Stimulated activated CD8-positive, alpha-beta memory T cell treated with anti-CD3 and anti-CD28 coated beads, Interleukin-2, amount 100 ng/mL, for 1 hour (primary cell): ENCODE measurements at regions not wholly inside any gene's neighbourhood (a gene's known extent, or its start where the extent isn't known, plus 50 kb on each side); places are given as distances from the start of the nearest gene placed in this dataset.
"Not testable (repeated sequence)": the region's sequence is repeated elsewhere in the genome, so short reads cannot be mapped to it uniquely, and the experiment has no call there.

ENCODE experiments used
- DNase-seq, 2 donors: peaks; one replicate each; pipeline ENCODE4 v3.0.0-alpha.2; 2020; ENCODE audit warnings: low read depth in 2 of 2

DNA sequence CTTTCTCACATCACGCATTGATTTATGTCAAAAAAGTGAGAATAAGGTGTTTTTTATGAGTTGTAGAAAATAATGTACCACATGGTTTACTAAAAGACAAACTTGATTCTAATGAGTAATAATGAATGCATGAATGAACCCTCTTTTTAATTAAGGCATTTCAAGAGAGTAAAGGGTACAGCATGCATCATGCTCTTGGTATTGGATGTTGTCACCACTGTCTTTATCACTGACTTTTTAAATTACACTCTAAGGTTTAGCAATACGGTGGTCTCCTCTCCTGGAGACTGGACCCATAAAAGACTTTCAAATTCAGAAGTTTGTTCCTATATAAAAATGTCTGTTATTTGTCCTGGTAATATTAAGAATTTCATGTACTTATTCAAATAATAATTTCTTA, 277.5 kb upstream of the TGFBR2 start:
- not testable (repeated sequence) for DNase-seq

DNA sequence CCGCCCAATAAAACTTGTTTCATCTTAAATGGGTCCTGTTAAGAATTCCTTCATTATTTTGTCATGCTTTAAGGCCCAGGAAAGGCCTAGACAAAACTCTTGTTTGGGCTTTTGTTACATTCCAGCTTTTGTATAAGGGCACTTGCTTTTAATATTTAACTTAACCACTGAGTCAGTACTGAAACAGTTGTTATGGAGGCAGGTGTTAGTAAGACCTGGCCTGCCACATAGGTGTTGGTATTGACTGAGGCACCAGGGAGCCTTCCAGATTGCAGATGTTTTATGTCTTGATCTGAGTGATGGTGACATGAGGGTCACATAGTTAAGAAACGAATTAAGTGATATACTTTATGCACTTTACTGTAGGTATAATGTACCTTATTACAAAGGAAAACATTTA, 274.9 kb upstream of the TGFBR2 start:
- no peak for DNase-seq

DNA sequence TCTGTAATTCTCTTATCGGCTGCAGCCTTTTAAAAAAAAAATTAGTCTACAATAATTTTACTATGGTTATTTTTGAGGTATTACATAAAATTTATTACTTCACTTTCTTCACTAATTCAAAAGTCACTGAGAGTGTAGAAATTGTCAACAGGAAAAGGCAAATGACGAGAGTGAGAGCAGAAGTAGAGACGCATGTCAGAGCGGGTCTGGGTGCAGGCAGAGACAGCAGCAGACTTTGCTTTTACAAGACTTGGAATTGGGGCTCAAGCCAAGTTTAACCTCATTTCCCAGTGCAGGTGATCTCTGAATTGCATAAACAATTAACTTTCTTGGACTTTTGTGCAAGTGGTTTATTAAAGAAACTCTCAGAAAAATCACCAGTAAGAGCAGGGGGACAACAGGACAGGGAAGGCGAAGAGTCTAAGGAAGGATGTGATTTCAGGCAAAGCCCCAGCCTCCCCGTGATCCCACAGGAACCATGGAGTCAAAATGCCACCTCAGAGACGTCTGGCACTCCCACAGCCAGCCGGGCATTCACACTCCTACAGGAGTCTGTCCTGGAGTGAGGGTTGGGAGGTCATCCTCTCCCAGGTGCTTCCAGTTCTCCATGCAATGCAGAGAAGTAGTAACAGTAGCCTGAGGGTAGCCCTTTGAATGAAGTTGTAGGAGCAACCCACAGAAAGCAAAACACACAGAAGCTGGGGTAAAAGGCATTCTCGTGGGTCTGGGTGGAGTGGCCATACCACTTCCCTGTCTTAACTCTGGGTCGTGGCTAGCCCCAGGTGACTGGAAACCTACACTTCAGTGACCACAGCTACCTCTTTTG, 274.0 kb upstream of the TGFBR2 start:
- no peak for DNase-seq

DNA sequence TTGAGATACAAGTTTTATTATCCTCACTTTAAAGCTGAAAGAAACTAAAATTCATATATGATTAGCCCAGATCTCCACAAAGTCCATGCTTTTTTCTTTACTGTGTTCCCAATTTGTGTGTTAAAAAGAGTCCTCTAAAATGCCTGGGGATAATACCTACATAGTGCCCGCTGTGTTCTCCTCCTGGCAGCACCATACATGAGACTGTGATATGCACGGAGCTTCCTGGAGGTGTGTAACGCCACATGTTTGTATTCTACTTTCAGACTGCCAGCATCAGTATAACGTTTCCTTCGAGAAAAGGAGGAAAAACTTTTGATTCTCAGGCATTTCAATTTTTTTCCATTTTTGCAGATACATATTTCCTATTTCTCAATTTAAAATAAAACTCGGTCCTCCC, 273.3 kb upstream of the TGFBR2 start:
- DNase-seq: no peak

DNA sequence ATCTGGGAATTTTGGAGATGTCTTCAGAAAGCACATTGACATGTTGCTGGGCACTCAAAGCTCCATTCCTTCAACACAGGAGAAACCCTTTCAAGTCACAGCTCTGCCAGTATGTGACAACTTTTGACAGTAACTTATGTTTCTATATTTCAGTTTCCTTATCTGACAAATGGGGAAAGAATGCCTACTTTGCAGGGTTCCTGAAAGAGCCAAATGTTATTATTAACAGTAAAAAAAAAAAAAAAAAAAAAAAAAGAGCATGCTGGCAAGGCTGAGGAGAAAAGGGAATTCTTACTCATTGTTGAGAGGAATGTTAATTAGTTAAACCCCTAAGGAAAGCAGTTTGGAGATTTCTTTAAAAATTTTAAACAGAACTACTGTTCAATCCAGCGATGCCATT, 272.5 kb upstream of the TGFBR2 start:
- no peak for DNase-seq

DNA sequence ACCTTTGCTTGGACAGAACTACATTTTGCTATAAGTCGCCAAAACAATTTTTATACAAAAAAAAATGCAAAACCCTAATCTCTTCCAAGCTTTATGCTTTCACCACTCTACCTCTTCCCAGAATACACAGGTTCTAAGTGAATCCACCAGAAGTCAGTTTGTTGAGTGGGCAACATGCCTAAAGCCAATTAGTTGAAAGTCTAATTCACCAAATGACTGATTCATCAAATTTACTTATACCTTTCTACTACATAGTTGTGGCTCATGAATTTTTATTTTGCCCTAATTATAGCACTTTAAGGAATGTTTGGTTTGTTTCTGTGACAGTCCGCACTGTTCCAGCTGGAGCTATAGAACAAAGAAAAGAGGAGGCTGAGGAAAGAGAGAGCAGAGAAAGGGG, 265.9 kb upstream of the TGFBR2 start:
- DNase-seq: no peak

DNA sequence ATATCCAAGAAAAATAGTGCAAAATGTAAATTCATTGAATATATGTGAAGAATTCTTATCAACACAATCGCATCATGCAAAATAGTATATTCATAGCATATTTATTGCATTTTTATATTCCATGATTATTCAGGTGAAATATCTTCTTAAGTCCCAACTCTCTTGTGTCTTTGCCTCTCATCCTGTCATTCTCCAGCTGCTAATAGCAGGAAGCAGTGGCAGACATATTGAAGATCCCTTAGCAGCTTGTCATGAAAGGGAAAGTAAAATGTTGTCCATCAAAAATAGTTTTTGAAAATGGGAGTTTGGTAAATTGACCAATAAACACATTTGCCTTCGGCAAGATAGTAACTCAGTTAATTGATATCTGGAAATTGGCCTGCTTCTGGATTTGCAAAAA, 265.3 kb upstream of the TGFBR2 start:
- no peak for DNase-seq

DNA sequence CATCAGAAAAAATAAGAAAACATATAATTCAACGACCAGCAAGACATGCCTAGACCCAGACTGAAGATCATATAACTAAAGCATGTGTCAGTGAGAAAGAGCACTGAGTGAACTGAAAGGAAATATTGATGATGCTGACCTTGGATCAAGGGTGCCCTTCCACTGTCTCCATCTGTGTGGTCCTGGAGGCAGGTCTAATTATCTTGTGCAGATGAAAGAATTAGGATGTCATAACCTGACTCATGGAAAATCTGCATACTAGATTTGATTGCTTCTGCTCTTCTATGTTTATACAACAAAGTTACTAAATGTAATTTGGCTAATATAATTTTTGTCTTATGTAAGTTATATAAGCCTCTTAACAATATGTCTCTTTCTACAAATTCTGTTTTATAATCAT, 264.6 kb upstream of the TGFBR2 start:
- no peak for DNase-seq

DNA sequence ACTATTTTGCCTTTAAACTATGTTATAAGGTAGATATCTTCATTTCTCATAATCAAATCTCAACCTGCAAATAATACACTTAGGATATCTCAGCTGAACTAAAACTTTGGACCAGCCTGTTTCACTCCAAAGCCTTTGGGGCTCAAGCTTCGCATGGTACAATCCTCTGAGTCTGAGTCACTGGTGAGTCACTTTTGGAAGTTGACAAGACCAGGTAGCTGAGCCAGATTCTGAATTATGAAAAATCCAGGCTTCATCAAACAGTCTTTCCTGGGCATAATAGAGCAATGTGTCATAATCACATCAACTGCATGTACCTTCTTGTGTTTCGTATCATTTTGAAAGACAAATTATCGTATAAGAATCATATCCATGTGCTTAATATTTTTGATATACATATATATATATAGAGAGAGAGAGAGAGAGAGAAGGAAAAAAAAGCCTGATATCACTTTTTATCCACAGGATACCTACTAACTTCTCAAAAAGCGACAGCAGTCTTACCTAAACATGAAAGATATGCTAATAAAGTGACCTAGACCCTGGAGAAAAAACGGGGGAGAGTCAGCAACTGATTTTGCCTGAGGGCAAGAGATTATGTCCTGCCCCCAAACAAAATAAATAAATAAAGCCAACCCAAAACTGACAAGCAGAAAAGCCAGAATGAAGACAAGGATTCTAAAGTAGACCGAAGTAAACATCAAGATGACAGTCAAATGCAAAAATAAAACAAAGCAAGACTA, 263.9 kb upstream of the TGFBR2 start:
- no peak for DNase-seq

DNA sequence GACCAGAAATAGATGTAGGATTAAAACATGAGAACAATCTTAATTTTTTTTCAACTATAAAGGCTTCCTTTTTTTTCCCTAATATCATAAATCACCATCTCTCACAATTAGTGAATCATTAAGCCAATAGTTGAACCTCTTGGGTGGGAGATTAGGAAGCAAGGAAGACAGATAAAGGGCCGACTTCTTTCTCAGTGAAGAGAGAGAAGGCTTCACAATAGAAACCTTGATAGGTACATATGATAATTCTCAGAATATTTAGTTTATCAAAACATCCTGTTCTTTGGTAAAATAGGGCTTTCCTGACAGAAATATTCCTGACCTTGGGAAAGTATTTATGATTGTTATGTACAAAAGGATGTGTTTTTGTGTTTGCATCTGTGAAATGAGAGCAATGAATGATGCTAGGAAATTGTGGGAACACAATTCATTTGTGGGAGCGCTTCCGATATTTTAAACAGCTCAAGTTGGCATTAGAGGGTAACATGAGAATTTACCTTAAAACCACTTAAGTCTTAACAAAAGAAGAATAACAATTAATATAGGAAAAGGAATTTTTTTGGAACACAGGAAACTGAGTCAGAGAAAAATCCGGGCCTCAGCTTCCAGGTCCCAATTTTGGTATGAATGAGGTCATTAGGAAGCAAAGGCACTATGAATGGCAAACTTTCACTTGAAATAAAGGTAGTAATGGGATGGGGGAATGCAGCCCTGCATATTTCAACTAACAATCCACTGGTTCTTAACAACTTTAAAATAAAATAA, 263.2 kb upstream of the TGFBR2 start:
- DNase-seq: no peak

DNA sequence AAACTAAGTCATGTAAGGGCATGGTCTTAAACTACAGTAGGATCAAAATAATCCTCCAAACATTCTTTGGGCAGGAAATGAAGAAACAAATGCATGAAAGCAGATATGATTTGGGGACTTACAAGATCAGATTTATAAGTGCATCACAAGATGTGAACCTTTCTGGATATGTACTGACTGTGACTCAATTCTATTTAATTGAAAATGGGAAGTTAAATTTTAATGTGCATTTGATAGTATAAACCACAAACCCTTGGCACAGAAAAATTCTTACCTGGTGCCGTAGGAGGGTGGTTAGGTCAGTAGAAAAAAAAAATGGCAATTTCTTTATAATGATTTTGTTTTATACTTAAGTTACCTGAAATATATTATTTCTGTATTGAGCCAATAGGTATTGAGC, 262.5 kb upstream of the TGFBR2 start:
- DNase-seq: no peak

DNA sequence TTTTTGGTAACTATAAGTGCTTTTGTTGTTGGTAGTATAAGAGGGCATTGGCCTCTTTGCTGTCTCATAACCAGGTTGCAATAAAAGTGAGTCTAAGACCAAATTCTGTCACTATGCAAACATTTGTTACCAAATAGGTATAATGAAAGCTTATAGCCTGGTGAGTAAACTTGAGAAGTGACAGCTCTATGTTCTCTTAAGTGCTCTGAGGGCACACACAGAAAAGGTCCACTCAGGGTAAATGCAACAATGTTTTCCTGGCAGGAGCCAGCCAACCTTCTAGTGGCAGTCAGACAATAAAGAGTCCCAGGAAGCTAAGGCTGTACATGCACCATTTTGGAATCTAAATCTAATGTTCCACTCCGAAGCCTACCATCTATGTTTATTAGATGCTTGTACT, 262.1 kb upstream of the TGFBR2 start:
- DNase-seq: no peak

DNA sequence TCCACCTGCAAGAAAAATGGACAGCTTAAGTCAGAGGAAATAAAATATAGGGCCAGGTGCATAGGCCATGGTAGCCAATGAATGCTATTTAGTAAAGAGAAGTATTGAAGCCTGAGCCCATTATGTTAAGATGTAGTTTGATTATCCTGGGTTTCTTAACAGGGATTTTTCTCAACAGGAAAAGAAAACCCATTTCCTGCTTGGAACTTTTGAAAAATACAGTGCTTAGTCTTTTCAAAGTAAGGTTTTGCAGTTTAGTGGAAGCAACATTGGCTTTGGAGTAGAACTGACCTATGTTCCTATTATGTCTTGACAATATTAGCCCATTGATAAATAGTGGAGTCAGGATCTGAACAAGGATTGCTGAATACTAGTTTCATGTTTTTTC, 259.5 kb upstream of the TGFBR2 start:
- no peak for DNase-seq

DNA sequence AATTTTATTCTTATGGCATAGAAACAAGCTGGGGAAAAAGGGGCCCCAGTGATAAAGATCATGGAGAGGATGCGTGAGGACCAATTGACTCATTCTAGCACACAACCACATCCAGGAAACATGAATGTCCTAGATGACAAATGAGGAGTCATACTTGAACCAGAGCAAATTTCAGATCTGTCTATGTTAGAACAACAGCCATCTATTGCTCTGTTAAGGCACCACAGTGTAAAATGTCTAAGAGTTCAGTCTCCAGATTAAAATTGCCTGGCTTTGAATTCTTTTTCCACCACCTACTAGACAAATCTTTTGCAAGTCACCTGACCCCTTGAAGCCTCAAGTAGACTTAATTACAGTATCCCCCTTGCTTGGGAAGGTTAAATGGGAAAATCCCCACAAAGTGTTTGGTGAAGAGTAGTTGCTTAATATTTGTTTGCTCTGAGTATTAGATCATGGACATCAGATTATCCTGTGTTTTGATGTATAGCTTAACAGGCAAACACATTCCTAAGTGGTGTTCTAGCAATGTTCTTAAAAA, 258.7 kb upstream of the TGFBR2 start:
- no peak for DNase-seq

DNA sequence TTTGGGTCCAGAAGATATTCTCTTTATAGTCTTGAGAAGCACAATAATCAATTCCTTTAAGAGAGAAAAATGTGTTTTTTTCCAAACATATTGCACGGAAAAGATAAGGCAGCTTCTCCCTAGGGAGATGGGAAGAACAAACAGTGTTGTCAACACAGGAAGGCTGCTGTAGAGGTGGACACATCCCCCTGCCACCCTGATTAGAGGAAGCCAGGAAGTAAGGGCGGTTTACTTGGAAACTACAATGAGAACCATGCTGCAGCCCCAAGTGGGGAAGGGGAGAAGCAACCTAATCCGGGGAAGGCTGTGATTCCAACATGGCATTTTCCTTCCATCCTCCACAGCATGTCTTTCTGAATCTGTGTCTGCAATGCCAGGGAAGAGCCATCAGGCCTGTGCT, 256.9 kb upstream of the TGFBR2 start:
- no peak for DNase-seq

DNA sequence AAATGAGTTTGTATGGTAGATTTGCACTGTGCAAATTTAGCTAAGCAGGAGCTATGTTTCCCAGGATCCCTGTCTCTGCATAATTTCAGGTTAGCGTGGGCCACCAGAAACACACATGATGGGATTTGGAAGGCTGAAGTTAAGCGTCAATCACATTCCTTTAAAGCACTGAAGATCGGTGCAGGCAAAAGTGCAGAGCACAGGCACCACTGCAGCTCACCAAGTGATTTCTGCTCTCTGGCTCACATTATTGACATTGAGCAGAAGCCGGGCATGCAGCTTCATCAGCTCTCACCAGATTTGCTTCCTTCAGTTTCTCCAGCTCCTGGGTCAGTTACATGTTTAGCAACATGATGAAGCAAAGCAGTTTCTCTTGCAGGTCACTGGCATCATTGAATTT, 256.4 kb upstream of the TGFBR2 start:
- no peak for DNase-seq

DNA sequence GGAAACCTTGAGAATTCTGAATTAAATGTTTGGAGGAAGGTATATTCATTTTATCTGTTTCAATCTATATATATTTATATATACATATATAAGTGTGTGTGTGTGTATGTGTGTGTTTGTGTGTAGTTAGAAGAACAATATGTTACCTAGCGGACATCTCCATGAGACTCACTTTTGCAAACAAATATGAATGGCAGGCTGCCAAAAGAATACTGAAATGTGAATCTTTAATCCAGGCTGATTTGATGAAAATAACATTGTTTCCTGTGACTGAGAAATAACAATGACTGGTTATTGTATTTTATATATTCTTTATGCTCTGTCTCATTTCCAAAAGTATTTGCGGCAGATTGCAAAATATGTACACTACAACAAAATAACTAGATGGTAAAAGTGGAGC, 255.5 kb upstream of the TGFBR2 start:
- no peak for DNase-seq

DNA sequence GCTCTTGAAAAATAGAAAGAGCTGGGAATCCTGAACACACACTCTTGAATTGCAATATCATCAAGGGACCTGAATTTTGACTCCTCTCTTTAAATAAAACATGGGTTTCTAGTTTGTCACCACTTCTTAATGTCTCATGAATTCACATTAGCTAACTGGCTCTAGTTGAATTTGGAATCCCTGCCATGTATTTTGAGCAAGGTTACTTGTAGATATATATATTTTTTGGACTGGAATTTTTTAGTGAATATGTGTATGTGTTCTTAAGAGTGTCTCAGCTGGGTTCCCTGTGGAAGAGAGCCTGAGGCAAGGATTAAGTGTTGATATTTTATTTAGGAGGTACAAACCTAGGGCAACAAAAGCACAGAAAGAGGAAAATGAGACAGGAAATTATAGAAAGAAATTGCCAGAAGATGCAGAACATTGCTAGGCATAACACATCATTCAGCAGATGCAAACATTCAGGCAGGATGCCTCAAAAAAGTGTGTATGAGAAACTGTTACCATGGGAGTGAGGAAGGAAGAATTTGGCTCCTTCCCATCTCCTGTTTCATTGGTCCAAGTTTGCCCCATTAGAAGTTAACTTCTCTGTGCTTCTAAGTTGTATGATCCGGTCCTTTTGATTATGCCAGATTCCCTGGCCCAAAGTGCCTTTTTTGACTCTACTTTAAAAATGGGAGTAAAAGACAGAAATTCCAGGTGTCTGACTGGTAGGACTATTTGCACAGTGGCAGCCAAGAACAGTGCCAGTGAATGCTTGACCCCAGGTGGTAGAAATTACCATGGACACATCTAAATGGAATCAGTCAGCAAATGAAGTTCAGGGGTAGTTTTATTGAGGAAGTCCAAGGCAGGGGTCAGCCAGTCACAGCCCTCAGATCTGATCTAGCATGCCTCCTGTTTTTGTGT, 253.7 kb upstream of the TGFBR2 start:
- no peak for DNase-seq

DNA sequence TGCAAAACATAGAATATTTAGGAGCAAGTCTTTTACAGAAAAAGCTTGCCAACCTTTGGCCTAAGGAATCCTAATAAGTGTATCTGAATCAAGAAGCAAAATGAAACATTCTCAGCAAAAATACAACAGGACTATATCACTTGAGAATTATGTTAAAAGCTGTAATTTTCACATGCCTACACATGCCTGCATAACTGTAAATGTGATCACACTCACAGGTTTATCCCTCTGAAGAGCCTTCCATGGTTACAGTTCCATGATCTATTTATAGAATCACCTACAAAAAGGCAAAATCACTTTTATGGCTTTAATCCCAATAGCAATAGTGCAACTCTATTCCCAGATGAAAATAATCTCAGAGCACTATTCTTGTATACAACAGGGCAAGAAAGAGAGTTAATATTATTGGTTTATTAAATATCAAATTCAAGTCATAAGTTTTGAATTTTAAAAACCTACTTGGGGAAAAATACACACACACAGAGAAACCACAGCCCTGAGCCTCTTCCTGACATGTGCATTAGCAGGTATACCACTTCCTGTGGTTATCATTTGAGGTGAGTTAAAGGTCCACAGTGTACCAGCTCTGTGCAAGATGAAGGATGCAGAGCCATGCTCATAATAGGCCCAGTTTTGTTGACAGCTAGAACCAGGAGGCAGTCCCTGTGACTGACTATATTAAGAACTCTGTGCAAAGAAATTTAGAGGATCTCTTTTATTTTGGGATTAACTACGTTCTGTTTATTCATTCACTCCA, 252.5 kb upstream of the TGFBR2 start:
- DNase-seq: peak; percentile 12 to 16

DNA sequence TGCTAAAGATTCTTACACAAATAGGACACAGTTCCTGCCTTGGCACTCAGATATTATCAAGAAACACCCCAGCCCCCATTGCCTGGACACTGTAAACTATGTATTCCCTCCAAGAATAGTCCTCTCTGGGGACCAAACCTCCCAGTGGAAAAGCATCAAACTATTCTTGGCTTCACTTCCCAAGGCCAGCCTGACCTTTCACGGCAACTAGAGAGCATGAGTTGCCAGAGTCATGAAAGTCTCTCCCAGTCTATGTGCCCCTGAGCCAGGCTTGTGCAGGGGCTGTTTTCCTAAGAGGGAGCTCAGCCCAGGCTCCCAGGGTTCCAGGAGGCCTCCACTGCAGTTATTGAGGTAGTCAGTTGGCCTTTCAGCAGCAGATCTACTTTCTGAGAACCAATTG, 251.9 kb upstream of the TGFBR2 start:
- DNase-seq: no peak

DNA sequence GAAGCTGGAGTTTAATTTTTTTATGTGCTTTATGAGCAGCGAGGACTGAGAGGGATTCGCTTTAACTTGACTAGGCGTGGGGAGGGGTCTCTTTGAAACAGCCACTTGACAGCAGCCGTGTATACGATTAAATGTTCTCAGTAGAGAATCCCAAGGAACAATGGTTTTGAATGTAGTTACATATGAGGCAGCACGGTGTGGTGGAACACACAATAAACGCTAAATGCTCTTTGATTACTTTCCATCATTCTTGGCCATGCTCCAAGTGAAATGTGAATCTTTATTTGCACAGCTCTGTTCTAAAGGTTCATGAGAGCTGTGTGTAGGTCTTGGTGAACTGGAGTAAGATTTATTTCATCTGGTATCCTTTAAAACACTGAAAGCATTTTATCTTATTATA, 251.4 kb upstream of the TGFBR2 start:
- DNase-seq: no peak
